A549 (cell line): ENCODE measurements at regions not wholly inside any gene's neighbourhood (a gene's known extent, or its start where the extent isn't known, plus 50 kb on each side); places are given as distances from the start of the nearest gene placed in this dataset.

Source experiments
- ATAC-seq, 2 experiments: fragments of 200-7000 bp in 1 of 2; fragments of >200 bp in 1 of 2; cut with Nextera tagmentation in 1 of 2; cut with Tn5 transposase in 1 of 2; 3 replicates each; pipeline versions ENCODE4 v1.8.0 to v1.9.1; 2018 to 2020; ENCODE audit warnings: mild to moderate bottlenecking in 1 of 2, moderate library complexity in 1 of 2
- CTCF ChIA-PET: fragments of 300-600 bp; sonication (Branson Sonifier 250); formaldehyde crosslinking; extraction: SDS; loops from one replicate; lab custom pipeline; 2021; ENCODE audit warnings: antibody characterized with exemption, inconsistent platforms; lab: Yijun Ruan, JAX
- POLR2A ChIA-PET: fragments of 350-600 bp; formaldehyde crosslinking; extraction: SDS; loops from one replicate; lab custom pipeline; 2021; ENCODE audit warnings: antibody characterized with exemption, inconsistent platforms; lab: Yijun Ruan, JAX
- DNase-seq, 2 experiments: peaks; one replicate each; pipeline versions ENCODE4 v3.0.0 to v3.0.0-alpha.2; 2011 to 2016; ENCODE audit warnings: low read depth in 1 of 2, low spot score in 1 of 2
- FAIRE-seq: peaks from 2 replicates; lab custom pipeline; 2011; peaks lifted over from hg19 to GRCh38; lab: Jason Lieb, UNC
- H3K27ac ChIP-seq, 2 experiments: fragments of >200 bp; sonication (Bioruptor Twin); formaldehyde crosslinking; 3 replicates each; pipeline ENCODE4 v1.5.1; 2016 to 2017
- H3K4me1 ChIP-seq: fragments of >200 bp; sonication (Bioruptor Twin); formaldehyde crosslinking; 3 replicates; pipeline ENCODE4 v1.6.1; 2016
- H3K4me2 ChIP-seq: fragments of >200 bp; sonication (Bioruptor Twin); formaldehyde crosslinking; 3 replicates; pipeline ENCODE4 v1.6.1; 2016
- H3K4me3 ChIP-seq: fragments of >200 bp; sonication (Bioruptor Twin); formaldehyde crosslinking; 3 replicates; pipeline ENCODE4 v1.5.1; 2016
- H3K9me3 ChIP-seq: fragments of >200 bp; sonication (Bioruptor Twin); formaldehyde crosslinking; 3 replicates; pipeline ENCODE4 v1.6.1; 2016
- CBX8 ChIP-seq: fragments of 200-600 bp; sonication (generic); IDR thresholded peaks from 2 replicates; pipeline ENCODE4 v1.6.1; 2016
- CHD4 ChIP-seq: fragments of 200-600 bp; sonication (generic); IDR thresholded peaks from 2 replicates; pipeline ENCODE4 v1.6.1; 2016; ENCODE audit warnings: antibody characterized with exemption, mild to moderate bottlenecking, borderline replicate concordance
- FOSB ChIP-seq: fragments of 250-450 bp; sonication (Bioruptor Pico); IDR thresholded peaks from 2 replicates; pipeline ENCODE4 v1.5.0; 2020; ENCODE audit warnings: mild to moderate bottlenecking, moderate library complexity
- FOSL2 ChIP-seq, 2 experiments: fragments of 450-650 bp in 1 of 2; fragments of >200 bp in 1 of 2; sonication (Bioruptor Twin) in 1 of 2; formaldehyde crosslinking; IDR thresholded peaks; 2 replicates each; pipeline versions ENCODE4 v1.5.0 to v1.6.1; 2016 to 2020; ENCODE audit warnings: mild to moderate bottlenecking in 1 of 2, moderate library complexity in 1 of 2
- FOXS1 ChIP-seq: fragments of 250-450 bp; sonication (Bioruptor Pico); IDR thresholded peaks from 2 replicates; pipeline ENCODE4 v1.5.0; 2020; ENCODE audit warnings: mild to moderate bottlenecking, moderate library complexity
- GATA3 ChIP-seq: IDR thresholded peaks from 2 replicates; pipeline ENCODE4 v1.6.1; 2012; ENCODE audit warnings: borderline replicate concordance
- HEYL ChIP-seq: fragments of 250-450 bp; sonication (Bioruptor Pico); IDR thresholded peaks from 2 replicates; pipeline ENCODE4 v1.8.0; 2021; ENCODE audit warnings: mild to moderate bottlenecking, moderate library complexity
- HMGXB4 ChIP-seq: fragments of 250-450 bp; sonication (Bioruptor Pico); IDR thresholded peaks from 2 replicates; pipeline ENCODE4 v1.5.0; 2021; ENCODE audit warnings: mild to moderate bottlenecking, moderate library complexity, borderline replicate concordance
- HOXA7 ChIP-seq: fragments of 250-450 bp; sonication (Bioruptor Pico); IDR thresholded peaks from 2 replicates; pipeline ENCODE4 v1.5.0; 2020; ENCODE audit warnings: mild to moderate bottlenecking, moderate library complexity
- HOXB13 ChIP-seq: fragments of 250-450 bp; sonication (Bioruptor Pico); IDR thresholded peaks from 2 replicates; pipeline ENCODE4 v1.5.0; 2020; ENCODE audit warnings: low read depth, mild to moderate bottlenecking, moderate library complexity
- NPAS2 ChIP-seq: fragments of 250-450 bp; sonication (Bioruptor Pico); IDR thresholded peaks from 2 replicates; pipeline ENCODE4 v1.8.0; 2022; ENCODE audit warnings: mild to moderate bottlenecking, moderate library complexity, borderline replicate concordance
- NR3C1 ChIP-seq: fragments of >200 bp; sonication (Bioruptor Twin); formaldehyde crosslinking; IDR thresholded peaks from 3 replicates; pipeline ENCODE4 v1.6.1; 2017
- PHF8 ChIP-seq: fragments of 200-600 bp; sonication (generic); IDR thresholded peaks from 2 replicates; pipeline ENCODE4 v1.6.1; 2016; ENCODE audit warnings: low read depth, mild to moderate bottlenecking, antibody characterized with exemption, moderate library complexity, borderline replicate concordance
- POLR2A ChIP-seq: IDR thresholded peaks from 2 replicates; pipeline ENCODE4 v1.6.1; 2012; ENCODE audit warnings: mild to moderate bottlenecking, low read length
- POLR2AphosphoS2 ChIP-seq: conservative IDR thresholded peaks from 2 replicates; pipeline ENCODE4 v1.6.1; 2012; ENCODE audit warnings: low read length, improper control_type of control experiment, inconsistent platforms
- RARB ChIP-seq: fragments of 250-450 bp; sonication (Bioruptor Pico); IDR thresholded peaks from 2 replicates; pipeline ENCODE4 v1.8.0; 2021; ENCODE audit warnings: mild to moderate bottlenecking, moderate library complexity
- RFX5 ChIP-seq: fragments of 450-650 bp; IDR thresholded peaks from 2 replicates; pipeline ENCODE4 v1.7.1; 2014; ENCODE audit warnings: antibody characterized with exemption, mild to moderate bottlenecking, moderate library complexity
- TFCP2L1 ChIP-seq: fragments of 250-450 bp; sonication (Bioruptor Pico); IDR thresholded peaks from 2 replicates; pipeline ENCODE4 v1.5.0; 2021; ENCODE audit warnings: mild to moderate bottlenecking
- ZC3H11A ChIP-seq: fragments of 450-650 bp; IDR thresholded peaks from 2 replicates; pipeline ENCODE4 v1.6.1; 2014; ENCODE audit warnings: antibody characterized with exemption, mild to moderate bottlenecking
- ZNF302 ChIP-seq: fragments of 250-450 bp; sonication (Bioruptor Pico); IDR thresholded peaks from 2 replicates; pipeline ENCODE4 v1.9.0; 2021; ENCODE audit warnings: inconsistent platforms, mild to moderate bottlenecking, moderate library complexity
- ZSCAN20 ChIP-seq: fragments of 250-450 bp; sonication (Bioruptor Pico); IDR thresholded peaks from 2 replicates; pipeline ENCODE4 v1.8.0; 2022; ENCODE audit warnings: mild to moderate bottlenecking, moderate library complexity
- WGBS: methylation state at CpG from one replicate; pipeline ENCODE4 v1.1.6; 2017; ENCODE audit errors: missing lambda C conversion rate; 5-methylcytosine and 5-hydroxymethylcytosine counted together
- TF ChIP-seq, protein P1 (sequence below): fragments of >200 bp; sonication (Bioruptor Twin); formaldehyde crosslinking; IDR thresholded peaks from 3 replicates; pipeline ENCODE4 v1.5.1; 2016
- TF ChIP-seq, protein P2 (sequence below): IDR thresholded peaks from 2 replicates; pipeline ENCODE4 v1.6.1; 2012
- TF ChIP-seq, protein P3 (sequence below): IDR thresholded peaks from 2 replicates; pipeline ENCODE4 v1.6.1; 2012; ENCODE audit warnings: low read depth, borderline replicate concordance
- TF ChIP-seq, protein P4 (sequence below): fragments of 200-600 bp; sonication (generic); IDR thresholded peaks from 2 replicates; pipeline ENCODE4 v1.6.1; 2016; ENCODE audit warnings: antibody characterized with exemption, mild to moderate bottlenecking, moderate library complexity
- TF ChIP-seq, protein P5 (sequence below): fragments of >200 bp; sonication (Bioruptor Twin); formaldehyde crosslinking; IDR thresholded peaks from 2 replicates; pipeline ENCODE4 v1.6.1; 2016

DNA sequence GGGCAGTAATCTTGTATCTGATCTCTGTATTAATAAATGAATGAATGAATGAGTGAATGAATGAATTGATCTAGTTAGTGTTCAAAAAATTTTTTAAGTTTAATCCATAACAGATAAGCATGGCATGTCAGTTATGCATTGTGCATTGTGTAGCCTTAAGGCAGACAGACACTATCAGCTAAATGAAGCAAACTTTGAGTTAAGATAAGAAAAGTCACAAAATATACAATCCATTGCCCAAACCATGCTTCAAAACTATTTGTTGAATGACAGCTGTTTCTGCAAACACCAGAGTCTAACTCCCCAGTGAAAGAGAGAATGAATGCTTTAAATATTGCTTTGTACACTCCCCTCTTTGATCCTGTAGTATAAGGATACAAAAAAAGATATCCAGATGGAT is 314.3 kb upstream of the ETAA1 start:
- Histone ChIP-seq H3K4me1 (no peaks in the 10 kb centered on the region), H3K4me3 (no peak overlapping the region), H3K4me2 (no peak overlapping the region), H3K9me3 (peaks cover 6% of the 10 kb centered on the region; the same call in 1 of the 3 replicates), H3K27ac (no peak overlapping the region)
- TF ChIP-seq POLR2AphosphoS2 (no peak), FOSL2 (IDR thresholded peaks at IDR 0.05) (no peak), FOSL2 (CRISPR knock-in tag; IDR thresholded peaks at IDR 0.05) (no peak), PHF8 (no peak), ZNF302 (no peak), ZSCAN20 (no peak)
- TF ChIP-seq, protein P1, sequence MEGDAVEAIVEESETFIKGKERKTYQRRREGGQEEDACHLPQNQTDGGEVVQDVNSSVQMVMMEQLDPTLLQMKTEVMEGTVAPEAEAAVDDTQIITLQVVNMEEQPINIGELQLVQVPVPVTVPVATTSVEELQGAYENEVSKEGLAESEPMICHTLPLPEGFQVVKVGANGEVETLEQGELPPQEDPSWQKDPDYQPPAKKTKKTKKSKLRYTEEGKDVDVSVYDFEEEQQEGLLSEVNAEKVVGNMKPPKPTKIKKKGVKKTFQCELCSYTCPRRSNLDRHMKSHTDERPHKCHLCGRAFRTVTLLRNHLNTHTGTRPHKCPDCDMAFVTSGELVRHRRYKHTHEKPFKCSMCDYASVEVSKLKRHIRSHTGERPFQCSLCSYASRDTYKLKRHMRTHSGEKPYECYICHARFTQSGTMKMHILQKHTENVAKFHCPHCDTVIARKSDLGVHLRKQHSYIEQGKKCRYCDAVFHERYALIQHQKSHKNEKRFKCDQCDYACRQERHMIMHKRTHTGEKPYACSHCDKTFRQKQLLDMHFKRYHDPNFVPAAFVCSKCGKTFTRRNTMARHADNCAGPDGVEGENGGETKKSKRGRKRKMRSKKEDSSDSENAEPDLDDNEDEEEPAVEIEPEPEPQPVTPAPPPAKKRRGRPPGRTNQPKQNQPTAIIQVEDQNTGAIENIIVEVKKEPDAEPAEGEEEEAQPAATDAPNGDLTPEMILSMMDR = no peak
- DNase-seq (no peak), FAIRE-seq (no peak), ATAC-seq (no peak)
- CTCF ChIA-PET = no interaction called here
- POLR2A ChIA-PET = no interaction called here

DNA sequence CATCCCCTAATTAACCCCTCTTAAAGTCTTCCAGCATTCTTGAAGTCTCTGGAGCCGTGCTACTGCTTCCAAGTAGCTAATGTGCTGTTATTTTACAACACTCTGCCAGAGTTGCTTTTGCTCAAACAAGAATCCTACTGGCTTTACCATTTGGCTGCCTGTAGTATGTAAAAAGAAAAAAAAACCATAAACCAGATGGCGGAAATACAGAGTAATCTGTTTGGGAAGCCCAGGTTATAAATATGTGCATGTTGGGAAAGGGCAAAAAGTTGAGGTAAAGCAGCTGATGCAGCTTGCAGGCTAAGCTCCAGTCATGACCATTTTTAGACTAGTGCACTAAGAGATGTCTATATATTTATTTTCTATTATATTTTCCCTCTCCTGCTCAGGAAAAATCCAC is 313.2 kb upstream of the ETAA1 start:
- 19% methylated on average over 2 of the region's 2 CpGs for WGBS
- ChIA-PET CTCF (interaction anchor here (1.3 kb wide), 1 partner anchor 15 kb away, joined by 4 read pairs; no protein-coding TSS in a partner anchor), POLR2A (no interaction called here)
- H3K4me2 ChIP-seq = no peak overlapping the region
- no peak for DNase-seq
- H3K27ac ChIP-seq = no peak overlapping the region
- H3K4me1 ChIP-seq = no peaks in the 10 kb centered on the region
- FAIRE-seq = no peak
- H3K4me3 ChIP-seq = no peak overlapping the region
- TF ChIP-seq HMGXB4 (CRISPR knock-in tag) (no peak), CHD4 (no peak), HOXA7 (no peak), POLR2A (no peak), RARB (no peak), HEYL (no peak), FOSB (CRISPR knock-in tag) (no peak), RFX5 (no peak), TFCP2L1 (CRISPR knock-in tag) (no peak), HOXB13 (CRISPR knock-in tag) (no peak), CBX8 (no peak), NPAS2 (CRISPR knock-in tag) (no peak), FOXS1 (CRISPR knock-in tag) (no peak), GATA3 (no peak), ZC3H11A (no peak), NR3C1 (no peak)
- TF ChIP-seq, protein P2, sequence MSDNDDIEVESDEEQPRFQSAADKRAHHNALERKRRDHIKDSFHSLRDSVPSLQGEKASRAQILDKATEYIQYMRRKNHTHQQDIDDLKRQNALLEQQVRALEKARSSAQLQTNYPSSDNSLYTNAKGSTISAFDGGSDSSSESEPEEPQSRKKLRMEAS = no peak
- TF ChIP-seq, protein P3, sequence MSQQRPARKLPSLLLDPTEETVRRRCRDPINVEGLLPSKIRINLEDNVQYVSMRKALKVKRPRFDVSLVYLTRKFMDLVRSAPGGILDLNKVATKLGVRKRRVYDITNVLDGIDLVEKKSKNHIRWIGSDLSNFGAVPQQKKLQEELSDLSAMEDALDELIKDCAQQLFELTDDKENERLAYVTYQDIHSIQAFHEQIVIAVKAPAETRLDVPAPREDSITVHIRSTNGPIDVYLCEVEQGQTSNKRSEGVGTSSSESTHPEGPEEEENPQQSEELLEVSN = no peak
- TF ChIP-seq, protein P4, sequence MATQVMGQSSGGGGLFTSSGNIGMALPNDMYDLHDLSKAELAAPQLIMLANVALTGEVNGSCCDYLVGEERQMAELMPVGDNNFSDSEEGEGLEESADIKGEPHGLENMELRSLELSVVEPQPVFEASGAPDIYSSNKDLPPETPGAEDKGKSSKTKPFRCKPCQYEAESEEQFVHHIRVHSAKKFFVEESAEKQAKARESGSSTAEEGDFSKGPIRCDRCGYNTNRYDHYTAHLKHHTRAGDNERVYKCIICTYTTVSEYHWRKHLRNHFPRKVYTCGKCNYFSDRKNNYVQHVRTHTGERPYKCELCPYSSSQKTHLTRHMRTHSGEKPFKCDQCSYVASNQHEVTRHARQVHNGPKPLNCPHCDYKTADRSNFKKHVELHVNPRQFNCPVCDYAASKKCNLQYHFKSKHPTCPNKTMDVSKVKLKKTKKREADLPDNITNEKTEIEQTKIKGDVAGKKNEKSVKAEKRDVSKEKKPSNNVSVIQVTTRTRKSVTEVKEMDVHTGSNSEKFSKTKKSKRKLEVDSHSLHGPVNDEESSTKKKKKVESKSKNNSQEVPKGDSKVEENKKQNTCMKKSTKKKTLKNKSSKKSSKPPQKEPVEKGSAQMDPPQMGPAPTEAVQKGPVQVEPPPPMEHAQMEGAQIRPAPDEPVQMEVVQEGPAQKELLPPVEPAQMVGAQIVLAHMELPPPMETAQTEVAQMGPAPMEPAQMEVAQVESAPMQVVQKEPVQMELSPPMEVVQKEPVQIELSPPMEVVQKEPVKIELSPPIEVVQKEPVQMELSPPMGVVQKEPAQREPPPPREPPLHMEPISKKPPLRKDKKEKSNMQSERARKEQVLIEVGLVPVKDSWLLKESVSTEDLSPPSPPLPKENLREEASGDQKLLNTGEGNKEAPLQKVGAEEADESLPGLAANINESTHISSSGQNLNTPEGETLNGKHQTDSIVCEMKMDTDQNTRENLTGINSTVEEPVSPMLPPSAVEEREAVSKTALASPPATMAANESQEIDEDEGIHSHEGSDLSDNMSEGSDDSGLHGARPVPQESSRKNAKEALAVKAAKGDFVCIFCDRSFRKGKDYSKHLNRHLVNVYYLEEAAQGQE = no peak
- TF ChIP-seq, protein P5, sequence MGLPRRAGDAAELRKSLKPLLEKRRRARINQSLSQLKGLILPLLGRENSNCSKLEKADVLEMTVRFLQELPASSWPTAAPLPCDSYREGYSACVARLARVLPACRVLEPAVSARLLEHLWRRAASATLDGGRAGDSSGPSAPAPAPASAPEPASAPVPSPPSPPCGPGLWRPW = no peak
- ATAC-seq = no peak
- H3K9me3 ChIP-seq = peaks cover 6% of the 10 kb centered on the region; the same call in 1 of the 3 replicates
